ENCODE measurements at regions not wholly inside any gene's neighbourhood (a gene's known extent, or its start where the extent isn't known, plus 50 kb on each side); places are given as distances from the start of the nearest gene placed in this dataset.
"Not testable (repeated sequence)": the region's sequence is repeated elsewhere in the genome, so short reads cannot be mapped to it uniquely, and the experiment has no call there.

- no peak for TF ChIP-seq POU2F2 (IDR thresholded peaks at IDR 0.05; ENCODE audit: low read depth, low read length)
- TF ChIP-seq PAX5 (IDR thresholded peaks at IDR 0.05; ENCODE audit: insufficient read depth, low read length, severe bottlenecking) = no peak
- no peak for TF ChIP-seq TAF1 (IDR thresholded peaks at IDR 0.05; ENCODE audit: low read depth, low read length)
- FAIRE-seq = no peak
These were observed 163.4 kb upstream of the ITM2A start for GRCh38 chrX:79530310-79531108.

GRCh38 chrX:79524642-79525041 lies 157.5 kb upstream of the ITM2A start:
- FAIRE-seq = no peak
- TF ChIP-seq PAX5 (IDR thresholded peaks at IDR 0.05; ENCODE audit: insufficient read depth, low read length, severe bottlenecking) = no peak
- TF ChIP-seq POU2F2 (IDR thresholded peaks at IDR 0.05; ENCODE audit: low read depth, low read length) = no peak
- no peak for TF ChIP-seq POLR2AphosphoS5 (IDR thresholded peaks at IDR 0.05; ENCODE audit: low read depth, low read length)
- TF ChIP-seq TAF1 (IDR thresholded peaks at IDR 0.05; ENCODE audit: low read depth, low read length) = no peak

More at GRCh38 chrX:79530310-79531108, 163.4 kb upstream of the ITM2A start:
- DNase-seq (ENCODE audit: insufficient read length, low spot score) = no peak

GRCh38 chrX:79515529-79515928 lies 148.4 kb upstream of the ITM2A start:
- FAIRE-seq (no peak), DNase-seq (ENCODE audit: insufficient read length, low spot score) (no peak)
- TF ChIP-seq POU2F2 (IDR thresholded peaks at IDR 0.05; ENCODE audit: low read depth, low read length) = no peak
- no peak for TF ChIP-seq POLR2A (IDR thresholded peaks at IDR 0.05; ENCODE audit: low read depth, low read length)
- no peak for TF ChIP-seq SPI1 (IDR thresholded peaks at IDR 0.05; ENCODE audit: low read depth, low read length)
- TF ChIP-seq PAX5 (IDR thresholded peaks at IDR 0.05; ENCODE audit: insufficient read depth, low read length, severe bottlenecking) = no peak
- TF ChIP-seq TAF1 (IDR thresholded peaks at IDR 0.05; ENCODE audit: low read depth, low read length) = no peak
- TF ChIP-seq POLR2AphosphoS5 (IDR thresholded peaks at IDR 0.05; ENCODE audit: low read depth, low read length) = no peak

More at GRCh38 chrX:79524642-79525041, 157.5 kb upstream of the ITM2A start:
- DNase-seq (ENCODE audit: insufficient read length, low spot score) = no peak

- no peak for FAIRE-seq
- TF ChIP-seq TAF1 (IDR thresholded peaks at IDR 0.05; ENCODE audit: low read depth, low read length) (no peak), SPI1 (IDR thresholded peaks at IDR 0.05; ENCODE audit: low read depth, low read length) (no peak), POU2F2 (IDR thresholded peaks at IDR 0.05; ENCODE audit: low read depth, low read length) (no peak), POLR2A (IDR thresholded peaks at IDR 0.05; ENCODE audit: low read depth, low read length) (no peak), POLR2AphosphoS5 (IDR thresholded peaks at IDR 0.05; ENCODE audit: low read depth, low read length) (no peak), PAX5 (IDR thresholded peaks at IDR 0.05; ENCODE audit: insufficient read depth, low read length, severe bottlenecking) (no peak)
- no peak for DNase-seq (ENCODE audit: insufficient read length, low spot score)
These were observed 144.7 kb upstream of the ITM2A start for GRCh38 chrX:79511799-79512198.

- no peak for FAIRE-seq
These were observed 138.9 kb upstream of the ITM2A start for GRCh38 chrX:79506001-79506400.

GRCh38 chrX:79482686-79483085 lies 115.6 kb upstream of the ITM2A start:
- FAIRE-seq = no peak
- DNase-seq (ENCODE audit: insufficient read length, low spot score) = no peak
- no peak for TF ChIP-seq PAX5 (IDR thresholded peaks at IDR 0.05; ENCODE audit: insufficient read depth, low read length, severe bottlenecking)
- TF ChIP-seq POU2F2 (IDR thresholded peaks at IDR 0.05; ENCODE audit: low read depth, low read length) = no peak
- TF ChIP-seq TAF1 (IDR thresholded peaks at IDR 0.05; ENCODE audit: low read depth, low read length) = no peak
- no peak for TF ChIP-seq SPI1 (IDR thresholded peaks at IDR 0.05; ENCODE audit: low read depth, low read length)
- no peak for TF ChIP-seq POLR2AphosphoS5 (IDR thresholded peaks at IDR 0.05; ENCODE audit: low read depth, low read length)
- no peak for TF ChIP-seq POLR2A (IDR thresholded peaks at IDR 0.05; ENCODE audit: low read depth, low read length)

More at GRCh38 chrX:79506001-79506400, 138.9 kb upstream of the ITM2A start:
- DNase-seq (ENCODE audit: insufficient read length, low spot score) = no peak
- no peak for TF ChIP-seq TAF1 (IDR thresholded peaks at IDR 0.05; ENCODE audit: low read depth, low read length)
- TF ChIP-seq POLR2A (IDR thresholded peaks at IDR 0.05; ENCODE audit: low read depth, low read length) = no peak
- no peak for TF ChIP-seq PAX5 (IDR thresholded peaks at IDR 0.05; ENCODE audit: insufficient read depth, low read length, severe bottlenecking)
- TF ChIP-seq POU2F2 (IDR thresholded peaks at IDR 0.05; ENCODE audit: low read depth, low read length) = no peak
- no peak for TF ChIP-seq SPI1 (IDR thresholded peaks at IDR 0.05; ENCODE audit: low read depth, low read length)
- TF ChIP-seq POLR2AphosphoS5 (IDR thresholded peaks at IDR 0.05; ENCODE audit: low read depth, low read length) = no peak

GRCh38 chrX:79477691-79478090 lies 110.6 kb upstream of the ITM2A start:
- TF ChIP-seq POLR2AphosphoS5 (IDR thresholded peaks at IDR 0.05; ENCODE audit: low read depth, low read length) (no peak), POLR2A (IDR thresholded peaks at IDR 0.05; ENCODE audit: low read depth, low read length) (no peak), PAX5 (IDR thresholded peaks at IDR 0.05; ENCODE audit: insufficient read depth, low read length, severe bottlenecking) (no peak), POU2F2 (IDR thresholded peaks at IDR 0.05; ENCODE audit: low read depth, low read length) (no peak), SPI1 (IDR thresholded peaks at IDR 0.05; ENCODE audit: low read depth, low read length) (no peak), TAF1 (IDR thresholded peaks at IDR 0.05; ENCODE audit: low read depth, low read length) (no peak)
- DNase-seq (ENCODE audit: insufficient read length, low spot score) = no peak
- no peak for FAIRE-seq

GRCh38 chrX:79466636-79467035 lies 99.5 kb upstream of the ITM2A start:
- no peak for FAIRE-seq
- TF ChIP-seq PAX5 (IDR thresholded peaks at IDR 0.05; ENCODE audit: insufficient read depth, low read length, severe bottlenecking) (no peak), POLR2AphosphoS5 (IDR thresholded peaks at IDR 0.05; ENCODE audit: low read depth, low read length) (no peak), SPI1 (IDR thresholded peaks at IDR 0.05; ENCODE audit: low read depth, low read length) (no peak), TAF1 (IDR thresholded peaks at IDR 0.05; ENCODE audit: low read depth, low read length) (no peak), POLR2A (IDR thresholded peaks at IDR 0.05; ENCODE audit: low read depth, low read length) (no peak), POU2F2 (IDR thresholded peaks at IDR 0.05; ENCODE audit: low read depth, low read length) (no peak)
- DNase-seq (ENCODE audit: insufficient read length, low spot score) = no peak

GRCh38 chrX:79462458-79462857 lies 95.3 kb upstream of the ITM2A start:
- FAIRE-seq (no peak), DNase-seq (ENCODE audit: insufficient read length, low spot score) (no peak)
- TF ChIP-seq POLR2A (IDR thresholded peaks at IDR 0.05; ENCODE audit: low read depth, low read length) (no peak), POU2F2 (IDR thresholded peaks at IDR 0.05; ENCODE audit: low read depth, low read length) (no peak), POLR2AphosphoS5 (IDR thresholded peaks at IDR 0.05; ENCODE audit: low read depth, low read length) (no peak), TAF1 (IDR thresholded peaks at IDR 0.05; ENCODE audit: low read depth, low read length) (no peak), SPI1 (IDR thresholded peaks at IDR 0.05; ENCODE audit: low read depth, low read length) (no peak), PAX5 (IDR thresholded peaks at IDR 0.05; ENCODE audit: insufficient read depth, low read length, severe bottlenecking) (no peak)

GRCh38 chrX:79456593-79456992 lies 89.5 kb upstream of the ITM2A start:
- DNase-seq (ENCODE audit: insufficient read length, low spot score); FAIRE-seq: not testable (repeated sequence)

Measured in GM12891 (cell line).